ENCODE measurements at regions not wholly inside any gene's neighbourhood (a gene's known extent, or its start where the extent isn't known, plus 50 kb on each side); places are given as distances from the start of the nearest gene placed in this dataset.
A peak's percentile ranks its signal among the peaks of the same experiment; 100 is the strongest.

DNA sequence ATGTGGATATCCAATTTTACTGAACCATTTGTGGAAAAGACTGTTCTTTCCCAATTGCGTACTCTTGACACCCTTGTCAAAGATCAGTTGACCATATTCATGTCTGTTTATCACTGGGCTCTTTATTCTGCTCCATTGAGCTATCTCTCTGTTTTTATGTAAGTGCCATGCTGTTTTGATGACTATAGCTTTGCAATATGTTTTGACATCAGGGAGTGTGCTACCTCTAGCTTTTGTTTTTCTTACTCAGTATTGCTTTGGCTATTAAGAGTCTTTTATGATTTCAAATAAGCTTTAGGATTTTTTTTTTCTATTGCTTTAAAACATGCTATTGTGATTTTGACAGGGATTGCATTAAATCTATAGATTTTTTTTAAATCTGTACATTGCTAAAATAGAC lies 194.3 kb downstream of the SNAPC1 start:
- TF ChIP-seq, protein P1, sequence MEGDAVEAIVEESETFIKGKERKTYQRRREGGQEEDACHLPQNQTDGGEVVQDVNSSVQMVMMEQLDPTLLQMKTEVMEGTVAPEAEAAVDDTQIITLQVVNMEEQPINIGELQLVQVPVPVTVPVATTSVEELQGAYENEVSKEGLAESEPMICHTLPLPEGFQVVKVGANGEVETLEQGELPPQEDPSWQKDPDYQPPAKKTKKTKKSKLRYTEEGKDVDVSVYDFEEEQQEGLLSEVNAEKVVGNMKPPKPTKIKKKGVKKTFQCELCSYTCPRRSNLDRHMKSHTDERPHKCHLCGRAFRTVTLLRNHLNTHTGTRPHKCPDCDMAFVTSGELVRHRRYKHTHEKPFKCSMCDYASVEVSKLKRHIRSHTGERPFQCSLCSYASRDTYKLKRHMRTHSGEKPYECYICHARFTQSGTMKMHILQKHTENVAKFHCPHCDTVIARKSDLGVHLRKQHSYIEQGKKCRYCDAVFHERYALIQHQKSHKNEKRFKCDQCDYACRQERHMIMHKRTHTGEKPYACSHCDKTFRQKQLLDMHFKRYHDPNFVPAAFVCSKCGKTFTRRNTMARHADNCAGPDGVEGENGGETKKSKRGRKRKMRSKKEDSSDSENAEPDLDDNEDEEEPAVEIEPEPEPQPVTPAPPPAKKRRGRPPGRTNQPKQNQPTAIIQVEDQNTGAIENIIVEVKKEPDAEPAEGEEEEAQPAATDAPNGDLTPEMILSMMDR (IDR thresholded peaks at IDR 0.05; ENCODE audit: insufficient read depth, low read length) = no peak
- DNase-seq (ENCODE audit: low read depth) = no peak
- H3K4me3 ChIP-seq (ENCODE audit: low read depth, low read length) = no peak overlapping the region

DNA sequence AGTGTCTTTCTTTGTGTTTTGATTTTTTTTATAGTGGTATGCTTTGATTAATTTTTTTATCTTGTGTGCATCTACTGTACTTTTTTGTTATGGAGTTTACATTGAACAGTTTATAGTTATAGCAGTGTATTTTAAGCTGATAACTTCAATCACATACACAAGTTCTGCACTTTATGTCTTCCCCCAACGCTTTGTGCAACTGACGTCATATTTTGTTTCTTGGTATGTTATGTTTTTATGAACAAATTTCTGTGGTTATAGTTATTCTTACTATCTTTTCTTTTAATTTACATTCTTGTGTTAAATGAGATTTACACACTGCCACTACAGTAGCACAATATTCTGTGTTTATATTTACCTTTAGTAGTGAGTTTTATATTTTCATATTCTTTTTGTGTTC lies 197.1 kb downstream of the SNAPC1 start:
- no peak for DNase-seq (ENCODE audit: low read depth)
- TF ChIP-seq, protein P1 (IDR thresholded peaks at IDR 0.05; ENCODE audit: insufficient read depth, low read length) = no peak
- H3K4me3 ChIP-seq (ENCODE audit: low read depth, low read length) = no peak overlapping the region

DNA sequence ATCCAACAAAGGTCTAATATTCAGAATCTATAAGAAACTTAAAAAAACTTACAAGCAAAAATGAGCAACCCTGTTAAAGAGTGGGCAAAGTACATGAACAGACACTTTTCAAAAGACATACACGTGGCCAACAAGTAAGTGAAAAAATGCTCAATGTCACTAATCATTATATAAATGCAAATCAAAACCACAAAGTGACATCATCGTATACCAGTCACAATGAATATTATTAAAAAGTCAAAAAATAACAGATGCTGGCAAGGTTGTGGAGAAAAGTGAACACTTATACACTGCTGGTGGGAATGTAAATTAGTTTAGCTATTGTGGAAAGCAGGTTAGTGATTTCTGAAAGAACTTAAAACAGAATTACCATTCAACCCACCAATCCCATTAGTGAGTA lies 199.1 kb downstream of the SNAPC1 start:
- DNase-seq (ENCODE audit: low read depth) = no peak
- TF ChIP-seq, protein P1 (IDR thresholded peaks at IDR 0.05; ENCODE audit: insufficient read depth, low read length) = no peak

DNA sequence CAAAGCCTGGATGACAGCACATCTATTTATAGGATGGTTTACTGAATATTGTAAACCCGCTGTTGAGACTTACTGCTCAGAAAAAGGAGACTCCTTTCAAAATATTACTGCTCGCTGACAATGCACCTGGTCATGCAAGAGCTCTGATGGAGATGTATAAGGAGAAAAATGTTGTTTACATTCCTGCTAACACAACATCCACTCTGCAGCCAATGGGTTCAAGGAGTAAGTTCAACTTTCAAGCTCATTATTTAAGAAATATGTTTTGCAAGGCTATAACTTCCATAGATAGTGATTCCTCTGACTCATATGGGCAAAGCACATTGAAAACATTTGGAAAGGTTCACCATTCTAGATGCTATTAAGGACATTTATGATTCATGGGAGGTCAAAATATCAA lies 201.7 kb downstream of the SNAPC1 start:
- no peak for DNase-seq (ENCODE audit: low read depth)

More for the DNA sequence above, 199.1 kb downstream of the SNAPC1 start:
- H3K4me3 ChIP-seq (ENCODE audit: low read depth, low read length) = no peak overlapping the region

DNA sequence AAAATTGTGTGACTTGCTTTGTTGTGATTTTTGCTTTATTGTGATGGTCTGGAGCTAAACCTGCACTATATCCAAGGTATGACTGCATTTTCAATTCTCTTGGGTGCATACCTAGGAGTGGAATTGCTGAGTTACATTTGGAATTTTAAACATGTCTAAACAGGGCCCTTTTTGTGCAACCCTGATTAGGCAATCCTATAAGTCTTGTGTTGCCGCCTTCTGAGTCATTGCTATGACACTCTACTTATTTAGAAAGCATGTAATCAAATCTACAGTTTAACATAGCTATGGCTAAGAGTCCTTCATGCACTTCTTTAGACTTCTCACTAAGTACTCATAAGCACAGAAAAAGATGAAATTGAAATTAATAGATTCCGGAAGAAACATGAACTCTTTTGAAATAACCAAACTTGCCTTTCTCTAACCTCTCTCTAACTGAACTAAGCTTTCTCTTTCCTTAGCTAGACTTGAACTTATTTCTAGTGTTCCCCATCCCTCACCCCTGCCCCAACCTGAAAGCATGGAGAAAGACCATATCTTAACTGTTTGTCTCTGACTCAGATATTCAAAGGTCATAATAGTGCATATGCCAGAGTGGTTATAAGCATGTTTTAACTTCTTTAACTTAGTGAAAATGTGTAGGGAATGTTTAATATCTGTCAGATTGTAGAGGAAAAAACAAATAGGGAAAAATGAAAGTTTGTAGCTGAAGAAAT lies 203.0 kb downstream of the SNAPC1 start:
- no peak overlapping the region for H3K4me3 ChIP-seq (ENCODE audit: low read depth, low read length)
- peak; percentile 59 for DNase-seq (ENCODE audit: low read depth)
- TF ChIP-seq, protein P1 (IDR thresholded peaks at IDR 0.05; ENCODE audit: insufficient read depth, low read length) = no peak

More for the DNA sequence above, 201.7 kb downstream of the SNAPC1 start:
- H3K4me3 ChIP-seq (ENCODE audit: low read depth, low read length) = no peak overlapping the region
- TF ChIP-seq, protein P1 (IDR thresholded peaks at IDR 0.05; ENCODE audit: insufficient read depth, low read length) = no peak

DNA sequence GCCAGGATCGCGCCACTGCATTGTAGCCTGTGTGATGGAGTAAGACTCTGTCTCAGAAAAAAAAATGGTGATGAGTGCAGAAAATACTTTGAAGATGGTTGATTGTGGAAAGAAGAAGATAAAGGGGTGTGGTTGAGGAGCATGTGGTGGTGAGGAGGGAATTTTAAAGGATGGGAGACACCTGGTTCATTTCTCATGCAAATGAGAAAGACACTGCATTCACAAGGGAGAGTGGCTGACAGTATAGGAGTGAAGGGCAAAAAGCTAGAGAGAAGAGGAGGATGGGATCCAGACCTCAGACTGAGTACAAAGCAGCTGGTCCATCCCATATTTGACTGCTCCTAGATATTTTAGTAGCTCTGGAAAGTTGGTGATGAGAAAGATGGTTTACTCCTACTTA lies 206.0 kb downstream of the SNAPC1 start:
- TF ChIP-seq, protein P1 (IDR thresholded peaks at IDR 0.05; ENCODE audit: insufficient read depth, low read length) = no peak
- no peak overlapping the region for H3K4me3 ChIP-seq (ENCODE audit: low read depth, low read length)
- DNase-seq (ENCODE audit: low read depth) = no peak

DNA sequence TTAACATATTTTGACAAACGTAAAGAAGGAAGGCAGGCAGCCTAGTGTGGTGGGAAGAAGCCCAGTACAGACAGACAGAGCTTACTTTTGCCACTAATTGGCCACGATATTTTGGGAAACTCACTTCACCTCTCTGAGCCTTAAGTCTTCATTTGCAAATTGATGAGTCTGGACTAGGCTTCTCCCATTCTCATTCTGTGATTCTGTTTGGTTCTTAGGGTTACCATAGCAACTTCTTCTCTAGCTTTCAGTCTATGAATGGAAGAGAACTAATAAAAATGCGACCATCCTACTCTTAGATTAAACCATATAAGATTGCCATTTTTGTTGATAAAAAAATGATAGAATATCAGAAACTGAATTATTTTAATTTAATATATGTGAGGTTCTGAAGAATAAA lies 210.5 kb downstream of the SNAPC1 start:
- TF ChIP-seq, protein P1 (IDR thresholded peaks at IDR 0.05; ENCODE audit: insufficient read depth, low read length) = no peak
- no peak for DNase-seq (ENCODE audit: low read depth)
- no peak overlapping the region for H3K4me3 ChIP-seq (ENCODE audit: low read depth, low read length)

All from fibroblast of the aortic adventitia (primary cell).